Bronchial epithelial cell (primary cell): ENCODE measurements at regions not wholly inside any gene's neighbourhood (a gene's known extent, or its start where the extent isn't known, plus 50 kb on each side); places are given as distances from the start of the nearest gene placed in this dataset.
A peak's percentile ranks its signal among the peaks of the same experiment; 100 is the strongest.
"Not testable (repeated sequence)": the region's sequence is repeated elsewhere in the genome, so short reads cannot be mapped to it uniquely, and the experiment has no call there.

Experiments
- DNase-seq: peaks from one replicate; pipeline ENCODE4 v3.0.0-alpha.2; 2010; ENCODE audit warnings: low read depth
- FAIRE-seq: peaks from 2 replicates; lab custom pipeline; 2011; peaks lifted over from hg19 to GRCh38; lab: Jason Lieb, UNC
- H3K27me3 ChIP-seq: 2 replicates; pipeline ENCODE4 v1.5.1; 2011; ENCODE audit warnings: low read length; ENCODE audit not compliant: control insufficient read depth, insufficient read depth
- H3K36me3 ChIP-seq: 2 replicates; pipeline ENCODE4 v1.5.1; 2011; ENCODE audit warnings: low read length; ENCODE audit not compliant: control insufficient read depth, insufficient read depth
- H3K4me3 ChIP-seq: 2 replicates; pipeline ENCODE4 v1.5.1; 2011; ENCODE audit warnings: mild to moderate bottlenecking, low read depth, low read length, control low read depth
- CTCF ChIP-seq: IDR thresholded peaks from 2 replicates; pipeline ENCODE4 v1.5.1; 2011; ENCODE audit warnings: mild to moderate bottlenecking, moderate library complexity, low read length, control low read depth, inconsistent platforms; ENCODE audit not compliant: insufficient read depth, severe bottlenecking

- H3K27me3 ChIP-seq, FAIRE-seq, H3K4me3 ChIP-seq, DNase-seq, H3K36me3 ChIP-seq: not testable (repeated sequence)
These were observed 101.0 kb downstream of the SMC2 start for GRCh38 chr9:104195142-104195541.

- H3K27me3 ChIP-seq: no peaks in the 10 kb centered on the region
- TF ChIP-seq CTCF: no peak
- no peaks in the 10 kb centered on the region for H3K36me3 ChIP-seq
- no peak overlapping the region for H3K4me3 ChIP-seq
- no peak for DNase-seq
- no peak for FAIRE-seq
These were observed 106.4 kb downstream of the SMC2 start for GRCh38 chr9:104200456-104200994.

- no peak for TF ChIP-seq CTCF
- DNase-seq: no peak
- no peak for FAIRE-seq
- Histone ChIP-seq H3K36me3 (no peaks in the 10 kb centered on the region), H3K4me3 (no peak overlapping the region), H3K27me3 (no peaks in the 10 kb centered on the region)
These were observed 112.7 kb downstream of the SMC2 start for GRCh38 chr9:104206766-104207165.

- Histone ChIP-seq H3K4me3 (no peak overlapping the region), H3K27me3 (no peaks in the 10 kb centered on the region), H3K36me3 (no peaks in the 10 kb centered on the region)
- no peak for DNase-seq
- no peak for FAIRE-seq
- TF ChIP-seq CTCF: no peak
These were observed 115.3 kb downstream of the SMC2 start for GRCh38 chr9:104209387-104209786.

- no peaks in the 10 kb centered on the region for H3K36me3 ChIP-seq
- DNase-seq: no peak
- no peak for TF ChIP-seq CTCF
- no peak for FAIRE-seq
- H3K4me3 ChIP-seq: no peak overlapping the region
- H3K27me3 ChIP-seq: no peaks in the 10 kb centered on the region
These were observed 133.0 kb downstream of the SMC2 start for GRCh38 chr9:104227108-104227507.

- peak; percentile 97 for DNase-seq
These were observed 138.8 kb downstream of the SMC2 start for GRCh38 chr9:104232781-104233341.

More at GRCh38 chr9:104232781-104233341, 138.8 kb downstream of the SMC2 start:
- Histone ChIP-seq H3K36me3 (no peaks in the 10 kb centered on the region), H3K4me3 (no peak overlapping the region), H3K27me3 (no peaks in the 10 kb centered on the region)
- no peak for FAIRE-seq
- TF ChIP-seq CTCF: no peak
